Medulla oblongata (tissue), 1 donor: ENCODE measurements at regions not wholly inside any gene's neighbourhood (a gene's known extent, or its start where the extent isn't known, plus 50 kb on each side); places are given as distances from the start of the nearest gene placed in this dataset.
"Not testable (repeated sequence)": the region's sequence is repeated elsewhere in the genome, so short reads cannot be mapped to it uniquely, and the experiment has no call there.

ENCODE experiments used
- DNase-seq: peaks from one replicate; pipeline ENCODE4 v3.0.0-alpha.2; 2015; ENCODE audit errors: extremely low spot score

DNA sequence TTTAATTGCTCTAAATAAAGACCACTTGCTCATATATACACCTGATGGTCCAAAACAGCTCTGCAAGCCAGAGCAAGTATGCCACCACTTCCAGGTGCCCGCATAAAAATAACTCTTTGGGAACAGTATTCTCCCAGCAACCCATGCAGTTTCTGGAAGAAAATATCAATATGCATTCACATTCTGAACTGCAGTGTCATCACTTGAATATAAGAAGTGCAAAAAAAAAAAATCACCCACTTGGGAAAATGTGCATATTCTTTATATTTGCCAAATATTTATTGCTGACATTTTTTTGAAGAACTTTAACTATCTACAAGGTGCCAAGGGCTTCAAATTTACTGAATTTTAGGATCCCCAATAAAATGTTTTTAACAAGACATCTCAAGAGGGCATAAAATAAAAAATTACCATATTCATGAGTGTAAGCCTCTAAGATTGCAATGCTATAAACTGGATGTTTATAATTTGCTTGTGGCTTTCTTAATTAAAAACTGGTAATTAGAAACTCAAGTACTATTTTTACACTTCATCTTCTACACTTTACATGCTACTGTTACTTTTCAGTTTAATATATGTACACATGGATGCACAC, 360.6 kb upstream of the HNRNPA3 start:
- DNase-seq, result no peak

DNA sequence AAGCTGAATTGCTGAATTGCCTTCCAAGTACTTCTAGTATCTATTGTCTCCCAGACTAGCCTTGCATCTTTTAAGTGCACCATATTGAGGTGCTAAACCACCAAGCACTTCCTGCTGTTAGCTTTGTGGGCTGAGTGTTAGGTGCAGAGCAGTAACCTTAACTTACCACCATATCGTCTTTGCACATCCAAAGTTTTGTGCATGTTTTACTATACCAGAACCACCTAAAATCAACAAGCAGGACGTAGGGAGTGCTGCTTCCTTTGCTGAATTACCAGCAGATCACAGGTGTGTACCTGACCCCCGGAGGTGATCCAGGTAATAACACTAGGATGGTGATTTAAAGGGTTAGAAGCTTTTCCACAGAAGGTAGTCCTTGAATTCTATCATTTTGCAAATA, 359.9 kb upstream of the HNRNPA3 start:
- no peak for DNase-seq

DNA sequence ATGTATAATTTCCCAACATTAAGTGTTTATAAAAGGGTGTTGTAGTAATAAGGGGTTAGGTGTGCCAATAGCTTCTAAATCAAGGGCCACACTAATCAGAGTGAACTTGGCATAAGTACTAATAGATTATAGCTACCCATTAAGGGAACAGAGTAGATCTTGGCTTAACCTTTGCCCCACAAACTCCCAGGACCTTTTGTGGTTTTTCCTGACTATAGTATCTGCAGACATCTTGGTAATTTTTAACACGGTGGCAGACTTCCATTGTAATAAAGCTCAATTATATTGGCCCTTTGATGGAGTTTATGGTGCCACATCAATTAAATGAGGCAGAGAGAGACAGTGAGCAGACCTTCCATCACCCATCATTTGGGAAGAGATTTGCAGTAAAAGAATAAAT, 358.5 kb upstream of the HNRNPA3 start:
- no peak for DNase-seq

DNA sequence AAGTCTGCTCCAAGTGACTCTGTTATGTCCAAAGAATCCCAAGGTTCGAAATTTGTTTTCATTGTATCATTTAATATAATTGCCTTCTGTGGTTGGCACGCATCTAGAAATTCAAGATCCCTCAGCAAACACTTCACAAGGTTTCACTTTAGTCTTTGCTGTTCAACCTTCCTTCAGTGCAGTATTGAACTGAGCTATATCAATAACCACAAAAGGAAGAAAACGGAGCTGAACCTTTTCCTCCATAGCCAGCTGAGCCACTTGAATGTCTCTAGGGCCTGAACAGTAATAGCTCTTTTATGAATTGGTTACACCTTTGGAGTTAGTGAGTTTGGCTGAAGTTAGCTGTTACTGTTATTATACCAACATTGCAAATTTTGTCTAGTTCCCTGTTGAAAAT, 357.7 kb upstream of the HNRNPA3 start:
- no peak for DNase-seq

DNA sequence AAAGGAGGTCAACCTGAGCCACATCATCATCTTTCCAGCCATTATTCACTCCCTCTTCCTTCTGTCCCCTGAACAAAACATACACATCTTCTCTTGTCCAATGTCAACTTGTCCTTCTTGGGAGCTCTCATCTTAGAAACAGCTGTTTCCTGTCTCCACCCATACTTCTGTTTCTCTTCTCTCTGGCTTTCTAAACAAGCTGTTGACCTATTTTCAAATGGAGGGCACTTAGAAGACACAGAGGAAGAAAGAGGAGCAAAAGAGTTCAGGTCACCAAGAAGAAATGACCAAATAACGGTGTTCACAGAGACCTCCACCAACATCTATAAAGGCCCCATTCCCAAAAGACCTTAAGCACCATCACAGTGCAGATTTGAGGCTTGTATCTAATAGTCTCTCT, 355.9 kb upstream of the HNRNPA3 start:
- DNase-seq, result no peak

DNA sequence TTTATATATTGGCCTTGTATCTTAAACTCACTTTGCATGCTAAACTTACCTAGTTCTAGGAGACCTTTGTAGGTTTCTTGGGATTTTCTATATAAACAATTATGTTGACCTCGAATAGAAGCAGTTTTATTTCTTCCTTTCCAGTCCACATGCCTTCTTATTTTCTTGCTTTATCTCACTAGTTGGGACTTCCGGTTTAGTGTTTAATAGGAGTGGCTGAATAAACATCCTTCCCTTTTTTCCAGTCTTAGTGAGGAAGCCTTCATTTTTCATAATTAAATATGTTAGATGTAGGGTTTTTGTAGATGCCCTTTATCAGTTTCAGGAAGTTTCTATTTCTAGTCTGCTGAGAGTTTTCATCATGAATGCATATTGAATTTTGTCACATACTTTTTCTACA, 347.3 kb upstream of the HNRNPA3 start:
- DNase-seq, result no peak

DNA sequence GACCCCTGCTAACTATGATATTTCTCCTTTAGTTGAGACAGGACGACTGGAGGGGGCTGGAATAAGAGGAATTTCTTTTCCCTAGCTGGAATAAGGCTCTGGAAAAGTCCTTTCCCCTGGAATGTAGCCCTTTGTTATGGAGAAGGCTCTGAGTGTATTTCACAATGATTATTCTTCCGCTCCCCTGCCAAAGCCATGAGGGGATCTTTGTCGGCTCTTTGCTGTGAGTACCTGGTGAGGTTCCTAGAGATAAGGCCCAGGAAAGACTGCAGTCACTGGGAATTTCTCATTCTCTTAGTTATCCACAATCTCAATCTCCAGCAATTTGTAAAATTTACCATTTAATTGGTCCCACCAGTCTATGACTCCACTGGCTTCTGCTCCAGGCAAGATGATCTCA, 340.2 kb upstream of the HNRNPA3 start:
- DNase-seq, result no peak

DNA sequence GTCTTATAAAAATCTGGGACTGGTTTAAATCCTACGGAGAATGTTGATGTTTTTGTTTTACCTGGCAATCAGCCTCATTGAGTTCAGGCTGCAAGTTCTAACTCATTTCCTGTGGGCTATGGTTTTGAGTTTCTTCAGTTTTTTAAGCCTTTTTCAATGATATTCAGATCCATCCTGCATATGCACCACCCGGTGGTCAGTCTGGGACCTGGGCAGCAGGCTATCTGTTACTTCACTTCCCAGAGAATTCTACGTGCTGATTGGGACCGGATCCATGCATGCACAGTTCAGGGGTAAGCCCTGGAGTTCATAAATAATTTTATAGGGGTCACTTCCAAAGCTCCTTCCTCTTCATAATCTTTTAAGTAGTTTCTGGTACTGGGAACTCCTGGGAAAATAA, 339.2 kb upstream of the HNRNPA3 start:
- DNase-seq, result no peak

DNA sequence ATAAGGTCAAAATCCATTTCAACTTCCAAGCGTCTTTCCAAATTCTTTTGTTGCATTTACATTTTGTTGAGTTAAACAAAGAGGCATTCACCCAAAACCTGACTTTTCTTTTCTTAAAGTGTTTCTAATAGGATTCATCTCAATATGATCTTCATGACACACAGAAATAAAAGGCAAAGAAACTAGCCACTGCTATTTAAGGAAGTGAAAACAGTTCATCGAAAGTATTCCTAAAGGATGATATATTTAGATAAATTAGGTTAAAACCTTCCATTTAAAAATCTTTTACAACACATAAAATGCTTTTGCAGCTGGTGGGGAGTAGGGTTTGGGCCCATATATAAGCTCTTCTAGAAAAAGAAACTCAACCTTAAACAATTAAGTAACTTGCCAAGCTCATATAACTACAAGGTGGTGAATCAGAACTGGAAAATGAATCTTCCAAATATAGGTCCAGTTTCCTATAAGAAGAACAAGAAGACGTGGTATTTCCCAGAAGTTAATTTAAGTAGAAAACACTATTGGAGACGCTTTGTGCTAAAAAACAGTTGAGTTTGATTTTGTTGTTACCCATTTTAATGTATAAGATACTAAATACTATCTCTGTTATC, 336.0 kb upstream of the HNRNPA3 start:
- no peak for DNase-seq

DNA sequence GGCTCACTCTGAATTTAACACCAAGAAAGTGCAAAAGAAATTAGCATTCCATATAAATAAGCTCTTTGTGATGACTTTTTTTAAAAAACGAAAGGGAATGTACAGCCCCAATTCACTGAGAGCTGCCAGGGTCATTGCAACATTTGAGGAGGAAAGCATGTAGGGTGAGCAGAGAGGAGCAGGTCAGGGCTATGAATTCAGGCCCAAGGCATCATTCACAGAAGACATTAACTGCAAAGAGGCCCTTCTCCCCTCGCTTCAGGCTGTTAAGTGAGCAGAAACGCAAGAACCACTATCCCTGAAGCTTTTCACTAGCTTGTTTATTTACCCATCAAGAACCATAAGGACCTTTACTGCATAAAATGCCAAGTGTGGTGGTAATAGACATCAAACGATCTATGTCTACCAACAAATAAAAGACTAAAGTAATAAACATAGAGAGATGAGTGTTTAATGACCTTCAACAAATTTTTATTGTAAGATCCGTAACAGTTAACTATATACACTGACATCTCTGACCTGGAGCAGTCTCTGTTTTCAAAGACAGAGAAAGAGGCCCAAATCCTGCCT, 333.1 kb upstream of the HNRNPA3 start:
- no peak for DNase-seq

DNA sequence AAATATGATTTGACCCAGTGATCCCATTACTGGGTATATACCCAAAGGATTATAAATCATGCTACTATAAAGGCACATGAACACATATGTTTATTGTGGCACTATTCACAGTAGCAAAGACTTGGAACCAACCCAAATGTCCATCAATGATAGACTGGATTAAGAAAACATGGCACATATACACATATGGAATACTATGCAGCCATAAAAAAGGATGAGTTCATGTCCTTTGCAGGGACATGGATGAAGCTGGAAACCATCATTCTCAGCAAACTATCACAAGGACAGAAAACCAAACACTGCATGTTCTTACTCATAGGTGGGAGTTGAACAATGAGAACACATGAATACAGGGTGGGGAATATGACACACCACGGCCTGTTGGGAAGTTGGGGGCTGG, 330.5 kb upstream of the HNRNPA3 start:
- DNase-seq, result not testable (repeated sequence)

DNA sequence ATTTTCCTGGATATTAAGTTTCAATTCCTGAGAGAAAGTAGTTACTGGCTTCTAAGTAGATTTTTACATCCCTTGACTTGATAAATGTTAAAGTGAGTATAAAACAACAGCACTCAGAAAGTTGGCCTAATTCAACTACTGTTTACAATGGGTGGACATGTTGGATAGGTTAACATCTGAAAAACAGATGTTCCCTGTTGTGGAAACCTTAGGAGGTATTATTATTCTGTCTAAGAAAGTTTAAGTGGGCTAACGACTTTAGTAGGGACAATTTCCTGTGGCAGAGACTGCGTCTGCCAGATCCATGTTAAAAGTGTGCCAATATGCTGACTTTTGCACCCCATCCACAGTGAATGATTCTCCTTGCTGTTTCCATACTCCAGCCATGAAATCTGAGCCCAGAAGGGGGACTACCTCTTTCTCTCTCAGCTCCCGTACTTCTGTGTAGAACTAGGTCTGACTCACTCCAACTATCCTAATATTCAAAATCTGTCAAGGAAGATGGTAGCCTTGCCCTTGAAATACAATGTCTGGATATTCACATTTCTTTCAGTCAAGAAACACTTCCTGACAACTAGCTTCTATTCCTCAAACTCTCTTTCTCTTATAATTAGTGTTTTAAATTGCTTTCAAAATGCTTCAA, 327.5 kb upstream of the HNRNPA3 start:
- no peak for DNase-seq

DNA sequence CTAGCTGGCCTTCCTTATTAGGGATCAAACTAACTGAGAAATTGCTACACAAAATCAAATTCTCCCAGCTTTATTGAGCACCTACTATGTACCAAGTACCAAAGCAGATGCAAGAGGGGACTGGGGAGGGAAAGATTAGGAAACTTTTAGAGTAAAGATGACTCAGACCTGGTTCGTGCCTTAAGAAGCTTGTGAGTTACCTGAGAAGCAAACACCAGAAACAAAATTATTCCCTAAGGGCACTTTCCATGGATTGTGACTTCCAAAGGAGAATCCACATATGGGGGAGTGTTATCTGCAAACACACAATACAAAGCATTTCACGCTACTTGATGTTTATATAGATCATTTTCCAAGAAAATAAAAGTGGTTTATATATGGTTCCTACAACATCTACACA, 326.9 kb upstream of the HNRNPA3 start:
- DNase-seq, result no peak

DNA sequence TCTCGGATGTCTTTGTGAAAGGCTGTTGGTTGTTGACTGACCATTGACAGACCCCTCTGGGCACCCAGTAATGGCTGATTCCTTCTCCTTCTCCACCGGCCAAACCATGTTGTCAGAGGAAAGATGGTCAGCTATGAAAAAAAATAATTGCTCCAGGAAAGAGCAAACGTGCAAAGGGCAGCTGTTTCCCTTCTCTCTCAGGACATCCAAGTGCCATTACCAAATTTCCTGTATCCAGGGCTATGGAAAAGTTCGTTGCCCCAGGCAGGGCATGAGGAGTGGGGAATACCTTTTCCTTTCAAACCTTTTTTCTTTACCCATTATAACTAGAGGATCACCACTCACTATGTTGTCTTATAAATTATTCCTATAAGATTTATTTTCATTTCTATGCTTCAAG, 321.5 kb upstream of the HNRNPA3 start:
- no peak for DNase-seq

DNA sequence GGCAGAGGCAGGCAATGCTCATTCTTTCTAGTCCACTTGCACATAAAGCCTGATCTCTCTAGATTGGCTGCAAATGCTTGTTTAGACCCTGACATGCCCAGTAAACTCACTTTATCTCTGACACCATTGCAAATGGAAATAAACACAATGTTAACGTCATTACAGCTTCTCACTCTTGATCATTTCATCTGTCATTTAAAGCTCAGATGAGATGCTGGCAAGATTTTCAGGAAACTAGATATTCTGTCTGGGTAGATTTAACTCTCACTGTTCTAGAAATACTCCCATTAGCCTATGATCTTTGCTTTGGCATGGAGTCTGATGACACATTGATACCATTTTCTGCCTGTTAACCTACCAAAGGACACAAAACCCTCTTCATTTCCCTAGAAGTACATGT, 320.7 kb upstream of the HNRNPA3 start:
- DNase-seq, result no peak

DNA sequence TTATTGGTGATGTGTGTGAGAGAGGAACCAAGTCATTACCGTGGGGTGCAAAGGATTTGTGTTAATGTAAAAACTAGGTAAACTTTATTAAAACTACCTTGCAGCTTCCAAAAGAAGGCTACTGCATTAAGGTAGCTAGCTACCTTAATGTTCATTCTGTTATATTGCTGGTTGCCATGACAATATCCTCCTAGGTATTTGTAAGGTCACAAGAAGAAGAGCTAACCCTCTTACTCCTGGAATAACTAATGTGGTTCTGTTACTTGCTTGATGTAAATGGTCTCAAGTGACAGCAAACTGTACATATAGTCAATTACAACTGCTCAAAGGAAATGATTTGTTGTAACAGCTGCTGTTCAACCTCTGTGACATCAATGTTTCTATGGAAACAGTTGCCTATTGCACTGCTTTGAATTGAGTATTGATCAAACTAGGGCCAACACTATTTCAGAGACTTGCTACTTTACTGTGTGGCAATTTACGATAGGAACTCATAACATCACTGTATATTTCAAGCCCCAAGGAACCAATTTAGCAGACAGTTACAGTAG, 319.8 kb upstream of the HNRNPA3 start:
- no peak for DNase-seq

DNA sequence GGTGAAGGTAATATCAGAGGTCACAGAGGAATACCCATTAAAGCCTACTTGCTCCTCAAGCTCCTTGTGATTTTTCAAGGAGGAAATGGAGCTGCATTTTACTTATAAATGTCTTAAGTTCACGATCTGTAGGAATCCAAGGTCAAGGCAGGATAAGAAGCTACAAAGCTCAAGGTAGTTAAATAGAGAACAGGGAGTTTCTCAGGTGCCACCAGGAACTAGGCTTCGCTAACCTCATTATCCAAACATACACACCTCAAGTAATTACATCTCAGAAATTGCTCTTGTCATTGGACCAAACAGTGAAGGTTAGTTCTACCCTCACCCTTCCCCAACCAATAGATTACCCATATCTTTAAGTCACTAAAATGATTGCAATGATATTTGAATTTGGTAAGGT, 317.4 kb upstream of the HNRNPA3 start:
- DNase-seq, result no peak

DNA sequence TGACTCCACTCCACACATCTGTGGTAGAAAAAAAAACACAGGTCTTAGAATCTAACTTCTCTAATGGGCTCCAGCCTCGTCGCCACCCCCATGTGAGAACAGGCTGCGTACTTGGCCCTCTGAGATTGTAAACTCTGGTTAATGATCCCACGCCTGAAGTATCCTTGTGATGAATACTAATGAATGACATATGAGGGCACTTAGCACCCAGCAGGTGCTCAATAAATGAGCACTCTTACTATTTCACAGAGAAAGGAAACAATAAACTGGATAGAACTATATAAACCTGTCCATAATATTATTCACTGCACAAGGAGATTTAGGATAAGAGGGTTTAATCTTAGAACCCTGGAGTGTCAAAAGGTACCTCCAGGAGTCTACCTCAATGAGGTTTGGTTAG, 310.1 kb upstream of the HNRNPA3 start:
- DNase-seq, result no peak

DNA sequence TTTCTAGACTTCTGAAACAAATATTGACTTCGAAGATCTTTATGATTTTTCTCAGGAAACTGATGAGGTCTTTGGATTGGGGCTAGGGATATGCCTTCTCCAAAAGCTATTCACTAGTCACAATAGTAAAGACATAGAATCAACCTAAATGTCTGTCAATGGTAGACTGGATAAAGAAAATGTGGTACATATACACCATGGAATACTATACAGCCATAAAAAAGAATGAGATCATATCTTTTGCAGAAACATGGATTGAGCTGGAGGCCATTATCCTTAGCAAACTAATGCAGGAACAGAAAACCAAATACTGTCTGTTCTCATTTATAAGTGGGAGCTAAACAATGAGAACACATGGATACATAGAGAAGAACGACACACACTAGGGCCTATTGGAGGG, 308.5 kb upstream of the HNRNPA3 start:
- not testable (repeated sequence) for DNase-seq

DNA sequence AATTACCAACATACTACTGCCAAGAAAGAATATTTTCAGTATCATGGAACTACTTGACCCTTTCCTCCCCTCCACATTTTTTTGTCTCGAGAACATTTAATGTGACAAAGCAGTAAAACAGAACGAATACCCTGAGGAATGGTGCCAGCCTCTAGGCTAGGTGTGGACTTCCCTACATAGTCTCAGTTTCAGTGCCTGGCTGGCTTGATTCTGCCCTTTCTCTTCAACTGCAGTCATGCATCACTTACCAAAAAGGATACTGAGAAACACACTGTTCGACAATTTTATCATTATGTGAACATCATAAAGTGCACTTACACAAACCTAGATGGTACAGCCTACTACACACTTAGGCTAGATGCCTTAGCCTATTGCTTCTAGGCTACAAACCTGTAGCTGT, 305.3 kb upstream of the HNRNPA3 start:
- DNase-seq, result no peak

DNA sequence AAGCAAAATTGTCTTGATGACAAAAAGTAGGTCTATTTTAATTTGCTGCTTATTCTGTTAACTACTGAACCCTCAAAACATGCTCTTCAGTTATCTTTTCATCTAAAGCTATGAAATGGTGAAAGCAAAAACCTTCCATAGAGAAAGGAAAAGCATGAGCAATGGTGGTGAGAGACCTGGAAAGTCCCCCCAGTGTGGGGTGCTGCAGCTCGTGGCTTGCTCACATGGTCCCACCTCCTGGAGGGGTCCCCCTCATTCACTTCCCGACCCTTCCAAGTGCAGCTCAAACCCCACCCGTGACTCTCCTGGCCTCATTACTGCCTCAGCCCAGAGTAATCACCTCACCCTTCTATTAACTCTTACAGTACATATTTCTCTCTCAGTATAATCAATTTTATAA, 301.8 kb upstream of the HNRNPA3 start:
- no peak for DNase-seq

DNA sequence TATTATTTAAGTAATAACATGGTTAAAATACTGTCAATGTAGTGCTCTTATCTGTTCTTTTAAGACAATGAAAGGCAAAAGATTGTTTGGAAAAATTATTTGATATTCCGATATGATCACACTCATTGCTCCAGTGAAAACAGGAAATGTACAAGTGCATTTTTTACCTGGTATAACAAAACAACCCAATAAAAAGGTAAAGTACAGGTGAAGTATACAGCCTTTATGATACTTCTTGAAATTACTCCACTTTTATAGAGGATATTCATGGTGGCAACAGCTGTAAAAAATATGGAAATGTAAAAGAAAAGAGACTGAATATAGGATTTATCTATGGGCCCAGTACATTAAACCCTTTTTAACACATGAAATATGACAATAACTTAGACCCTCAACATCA, 298.6 kb upstream of the HNRNPA3 start:
- no peak for DNase-seq

DNA sequence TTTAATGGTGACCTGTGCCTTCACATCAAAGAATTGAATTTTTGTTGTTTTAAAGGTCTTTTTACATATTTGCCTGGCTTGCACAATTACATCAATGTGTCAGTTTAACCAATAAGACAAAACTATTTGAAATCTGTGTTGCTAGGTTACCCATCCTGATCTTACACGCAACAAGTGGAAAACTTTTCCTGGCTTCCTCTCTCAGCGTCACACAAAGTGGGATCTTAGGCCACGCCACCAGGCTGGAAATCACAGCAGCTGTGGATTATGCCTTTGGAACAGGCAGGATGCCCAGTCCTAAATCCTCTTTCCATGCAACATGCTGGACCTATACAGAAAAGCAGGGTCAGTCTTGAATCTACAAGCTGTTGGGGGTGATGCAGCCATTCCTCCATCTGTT, 298.2 kb upstream of the HNRNPA3 start:
- DNase-seq, result no peak
